Activated CD8-positive, alpha-beta memory T cell treated with anti-CD3 and anti-CD28 coated beads for 1 hour (primary cell): ENCODE measurements at regions not wholly inside any gene's neighbourhood (a gene's known extent, or its start where the extent isn't known, plus 50 kb on each side); places are given as distances from the start of the nearest gene placed in this dataset.
"Not testable (repeated sequence)": the region's sequence is repeated elsewhere in the genome, so short reads cannot be mapped to it uniquely, and the experiment has no call there.

Experiments
- DNase-seq, 2 donors: peaks; one replicate each; pipeline ENCODE4 v3.0.0-alpha.2; 2020; ENCODE audit warnings: low read depth in 1 of 2; ENCODE audit errors: extremely low read depth in 1 of 2

DNA sequence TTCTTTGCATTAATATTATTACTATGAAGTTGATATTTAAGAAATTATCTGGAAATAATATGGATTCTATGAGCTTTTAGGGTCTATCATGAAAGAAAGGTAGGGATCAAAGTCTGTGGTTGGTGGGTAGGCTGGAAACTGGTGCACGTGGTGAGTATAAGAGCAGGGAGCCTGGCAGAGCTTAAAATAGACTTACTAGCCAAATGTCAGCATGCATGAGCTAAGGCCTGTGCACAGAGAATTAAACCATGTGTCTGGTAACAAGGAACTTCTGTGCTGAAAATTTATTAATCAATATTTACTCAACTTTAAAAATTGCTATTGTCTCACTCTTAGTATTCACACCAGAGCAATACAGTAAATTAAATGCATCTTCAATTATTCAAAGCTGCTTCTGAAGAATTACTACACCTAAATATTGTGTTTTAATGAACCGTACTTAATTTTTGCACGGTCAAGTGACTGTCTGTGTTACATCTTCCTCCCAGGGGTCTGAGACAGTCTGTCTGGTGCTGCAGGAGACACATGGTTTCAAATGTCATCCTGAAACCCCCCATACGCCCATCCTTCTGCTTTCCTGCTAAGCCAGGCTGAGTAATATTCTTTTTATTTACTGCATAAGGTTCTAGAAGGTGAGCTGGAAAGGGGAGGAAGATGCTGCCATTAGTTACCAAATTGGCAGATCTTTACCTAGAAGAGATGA, 161.0 kb upstream of the NLRP1 start:
- no peak for DNase-seq

DNA sequence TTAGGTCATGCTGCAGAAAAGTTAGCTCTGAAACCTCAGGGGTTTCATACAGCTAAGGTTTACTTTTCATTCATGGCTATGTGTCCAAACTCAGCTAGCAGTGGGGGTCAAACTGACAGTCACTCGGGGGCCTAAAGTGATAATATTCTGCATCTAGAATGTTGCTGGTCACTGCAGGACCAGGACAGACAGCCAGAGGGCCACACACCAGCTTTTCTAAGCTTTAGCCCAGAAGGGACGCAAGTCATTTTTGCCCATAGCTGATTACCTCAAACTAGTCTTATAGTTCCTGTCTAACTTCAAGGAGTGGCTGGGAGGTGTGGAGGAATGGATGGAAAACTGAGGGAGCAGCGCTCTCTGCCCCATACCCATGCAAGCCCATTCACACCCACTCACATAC, 163.0 kb upstream of the NLRP1 start:
- no peak for DNase-seq

DNA sequence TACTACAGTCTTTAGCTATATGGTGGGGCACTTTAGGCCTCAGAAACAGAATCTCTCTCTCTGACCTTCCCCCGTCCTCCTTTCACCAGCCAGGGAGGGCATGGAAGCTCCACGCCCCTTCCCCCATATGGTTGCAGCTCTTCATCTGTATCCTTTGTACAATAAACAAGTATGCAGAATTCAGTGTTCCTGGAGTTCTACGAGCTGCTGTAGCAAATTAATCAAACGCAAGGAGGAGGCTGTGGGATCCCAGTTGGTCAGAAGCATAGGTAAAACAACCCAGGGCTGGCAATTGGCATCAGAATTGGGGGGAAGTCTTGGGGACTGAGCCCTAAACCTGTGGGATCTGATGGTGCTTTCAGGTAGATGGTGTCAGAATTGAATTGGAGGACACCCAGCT, 163.7 kb upstream of the NLRP1 start:
- DNase-seq = no peak

GRCh38 chr17:5753421-5753820, 169.1 kb upstream of the NLRP1 start:
- no peak for DNase-seq

DNA sequence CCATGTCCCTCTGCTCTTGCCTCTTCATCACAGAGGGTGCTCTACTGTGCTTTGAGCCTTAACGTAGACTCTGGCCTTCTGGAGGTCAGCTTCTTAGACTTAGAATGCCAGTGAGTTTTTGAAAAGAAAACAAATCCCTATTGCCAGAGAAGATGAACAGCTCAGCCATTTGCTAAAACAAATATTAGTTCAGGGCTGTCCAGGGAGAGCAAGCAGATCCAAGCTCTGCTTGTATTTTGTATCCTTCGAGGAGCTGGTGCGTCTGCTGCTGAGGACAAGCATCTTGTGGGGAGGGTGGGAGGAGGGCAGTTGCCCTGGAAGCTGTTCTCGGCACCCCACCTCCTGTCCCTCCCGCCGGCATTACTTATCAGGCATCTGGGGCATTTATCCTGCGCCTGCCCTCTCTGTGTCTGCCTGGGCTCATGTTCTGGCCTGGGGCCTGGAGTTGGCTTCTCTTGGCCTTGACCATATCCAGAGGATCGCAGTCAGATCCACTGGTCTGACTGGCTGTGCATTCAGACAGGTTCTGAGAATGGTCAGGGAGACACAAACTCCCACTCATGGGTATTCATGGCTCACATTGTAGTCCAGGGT, 173.1 kb upstream of the NLRP1 start:
- no peak for DNase-seq

GRCh38 chr17:5758651-5759050, 174.3 kb upstream of the NLRP1 start:
- DNase-seq = no peak

- DNase-seq = no peak
Observed at GRCh38 chr17:5759501-5759925, 175.2 kb upstream of the NLRP1 start.

DNA sequence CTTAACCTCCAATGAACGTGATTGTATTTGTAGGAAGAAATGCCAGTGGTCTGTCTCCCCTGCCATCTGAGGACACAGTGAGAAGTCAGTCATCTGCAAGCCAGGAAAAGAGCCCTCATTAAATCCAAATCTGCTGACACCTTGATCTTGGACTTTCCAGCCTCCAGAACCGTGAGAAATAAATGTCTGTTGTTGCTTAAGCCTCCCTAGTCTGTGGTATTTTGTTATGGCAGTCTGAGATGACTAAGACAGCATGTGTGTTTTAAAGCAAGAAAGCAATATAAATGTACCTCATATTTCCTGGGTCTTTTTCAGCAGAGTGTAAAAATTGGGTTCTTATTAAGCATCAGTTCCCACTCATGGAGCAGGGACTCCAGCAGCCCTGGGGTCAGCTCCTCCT, 177.9 kb upstream of the NLRP1 start:
- DNase-seq = no peak

DNA sequence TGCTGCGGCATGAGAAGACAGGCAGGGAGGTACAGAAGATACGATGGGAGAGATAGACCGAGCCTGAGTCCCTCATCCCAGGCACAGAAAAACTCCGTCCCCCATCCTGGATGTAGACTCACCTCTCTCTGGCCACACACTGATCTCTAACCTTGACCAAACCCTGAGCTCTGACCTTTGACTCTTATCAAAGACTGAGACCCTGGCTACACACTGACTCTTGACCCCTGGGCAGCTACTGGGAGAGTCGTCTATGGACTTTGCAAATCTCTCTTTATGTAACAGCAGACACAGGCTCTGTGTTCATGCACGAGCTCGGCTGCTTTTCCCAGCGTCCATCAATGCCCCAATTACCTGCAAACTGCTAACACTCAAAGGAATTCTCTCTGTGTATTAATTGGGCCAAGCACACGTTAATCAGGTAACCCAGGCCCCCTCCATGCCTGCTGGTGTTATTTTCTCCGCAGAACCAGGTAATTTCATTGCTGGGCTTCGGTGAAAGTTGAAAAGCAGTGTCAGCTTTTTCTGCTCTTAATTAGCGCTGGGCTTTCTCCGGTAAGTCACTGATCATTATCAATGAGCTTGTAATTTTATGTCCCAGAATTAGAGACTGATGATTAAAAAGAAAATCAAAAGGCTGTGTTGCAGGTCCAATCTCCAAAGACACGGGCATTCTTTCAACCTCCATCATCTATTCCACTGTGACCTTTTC, 179.4 kb upstream of the NLRP1 start:
- DNase-seq = no peak

GRCh38 chr17:5769593-5770354, 185.5 kb upstream of the NLRP1 start:
- DNase-seq = no peak

DNA sequence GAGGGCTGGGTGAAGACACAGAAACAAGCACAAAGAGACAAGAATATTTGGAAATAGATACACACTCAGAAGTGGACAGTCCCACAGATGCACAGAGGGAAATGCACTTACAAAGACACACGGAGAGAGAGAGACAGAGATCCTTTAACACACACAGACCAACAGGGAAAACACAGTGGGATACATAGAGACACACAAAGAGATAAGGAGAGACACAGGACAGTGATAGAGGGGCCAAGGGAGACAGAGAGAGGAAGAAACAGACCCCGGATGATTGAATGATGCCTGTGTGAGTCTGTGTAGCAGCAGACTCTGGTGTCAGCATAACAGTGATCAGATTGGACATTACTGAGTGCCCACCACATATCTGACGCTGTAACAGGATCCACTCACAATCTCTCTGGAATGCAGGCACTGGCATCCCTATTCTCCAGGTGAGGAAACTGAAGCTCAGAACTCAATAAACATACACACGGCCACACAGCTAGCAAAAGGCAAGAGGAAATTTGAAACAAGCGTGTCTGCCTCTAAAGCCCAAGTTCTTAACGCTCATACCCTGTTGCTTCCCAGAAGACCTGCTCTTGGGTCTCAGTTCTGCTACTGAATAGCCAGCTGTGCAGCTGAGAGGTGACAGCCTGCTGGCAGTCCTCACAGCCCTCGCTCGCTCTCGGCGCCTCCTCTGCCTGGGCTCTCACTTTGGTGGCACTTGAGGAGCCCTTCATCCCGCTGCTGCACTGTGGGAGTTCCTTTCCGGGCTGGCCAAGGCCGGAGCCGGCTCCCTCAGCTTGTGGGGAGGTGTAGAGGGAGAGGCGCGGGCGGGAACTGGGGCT, 186.3 kb upstream of the NLRP1 start:
- DNase-seq = no peak

DNA sequence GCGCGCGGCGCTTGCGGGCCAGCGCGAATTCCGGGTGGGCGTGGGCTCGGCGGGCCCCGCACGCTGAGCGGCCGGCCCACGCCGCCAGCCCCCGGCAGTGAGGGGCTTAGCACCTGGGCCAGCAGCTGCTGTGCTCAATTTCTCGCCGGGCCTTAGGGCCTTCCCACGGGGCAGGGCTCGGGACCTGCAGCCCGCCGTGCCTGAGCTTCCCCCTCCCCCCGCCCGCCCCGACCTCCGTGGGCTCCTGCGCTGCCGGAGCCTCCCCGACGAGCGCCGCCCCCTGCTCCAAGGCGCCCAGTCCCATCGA, 186.9 kb upstream of the NLRP1 start:
- DNase-seq = not testable (repeated sequence)

GRCh38 chr17:5772017-5772416, 187.7 kb upstream of the NLRP1 start:
- not testable (repeated sequence) for DNase-seq

- DNase-seq = no peak
Observed at GRCh38 chr17:5772720-5773119, 188.4 kb upstream of the NLRP1 start.

GRCh38 chr17:5773816-5774360, 189.6 kb upstream of the NLRP1 start:
- DNase-seq = no peak

DNA sequence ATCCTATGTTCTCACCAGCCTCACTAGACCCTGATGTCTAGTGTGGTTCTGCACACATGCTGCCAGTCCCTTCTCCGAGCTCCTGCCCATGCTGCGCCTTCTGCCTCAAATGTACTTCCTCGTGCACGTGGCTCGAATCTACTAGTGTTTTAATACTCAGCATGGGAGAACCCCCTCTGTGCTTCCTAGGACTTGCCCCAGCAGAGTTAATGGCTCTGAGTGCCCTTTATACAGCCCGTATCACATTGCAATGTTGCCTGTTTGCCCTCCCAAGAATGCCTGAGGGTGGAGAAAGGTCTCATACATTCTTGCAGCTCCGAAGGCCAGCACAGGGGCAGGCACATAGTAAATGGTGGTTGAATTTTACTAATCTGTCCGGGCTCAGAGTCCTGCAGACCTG, 190.8 kb upstream of the NLRP1 start:
- DNase-seq = no peak

DNA sequence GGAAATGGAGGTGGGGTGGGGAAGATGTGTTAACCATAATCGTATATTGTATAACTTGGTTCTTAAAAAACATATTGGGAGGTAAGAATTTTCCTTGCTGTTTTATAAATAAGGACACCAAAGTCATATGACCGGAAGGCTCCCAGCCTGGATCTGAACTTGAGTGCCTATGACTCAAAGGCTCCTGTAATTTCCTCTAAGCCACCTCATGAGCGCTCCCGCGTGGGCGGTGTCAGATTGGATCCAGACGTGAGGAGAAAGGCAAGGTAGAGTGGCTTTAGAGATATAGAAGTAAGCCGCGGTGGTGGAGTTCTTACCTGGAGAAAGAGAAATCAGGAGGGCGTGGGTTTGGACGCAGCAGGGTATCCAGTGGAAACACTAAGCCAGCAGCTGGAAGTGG, 196.2 kb upstream of the NLRP1 start:
- no peak for DNase-seq

DNA sequence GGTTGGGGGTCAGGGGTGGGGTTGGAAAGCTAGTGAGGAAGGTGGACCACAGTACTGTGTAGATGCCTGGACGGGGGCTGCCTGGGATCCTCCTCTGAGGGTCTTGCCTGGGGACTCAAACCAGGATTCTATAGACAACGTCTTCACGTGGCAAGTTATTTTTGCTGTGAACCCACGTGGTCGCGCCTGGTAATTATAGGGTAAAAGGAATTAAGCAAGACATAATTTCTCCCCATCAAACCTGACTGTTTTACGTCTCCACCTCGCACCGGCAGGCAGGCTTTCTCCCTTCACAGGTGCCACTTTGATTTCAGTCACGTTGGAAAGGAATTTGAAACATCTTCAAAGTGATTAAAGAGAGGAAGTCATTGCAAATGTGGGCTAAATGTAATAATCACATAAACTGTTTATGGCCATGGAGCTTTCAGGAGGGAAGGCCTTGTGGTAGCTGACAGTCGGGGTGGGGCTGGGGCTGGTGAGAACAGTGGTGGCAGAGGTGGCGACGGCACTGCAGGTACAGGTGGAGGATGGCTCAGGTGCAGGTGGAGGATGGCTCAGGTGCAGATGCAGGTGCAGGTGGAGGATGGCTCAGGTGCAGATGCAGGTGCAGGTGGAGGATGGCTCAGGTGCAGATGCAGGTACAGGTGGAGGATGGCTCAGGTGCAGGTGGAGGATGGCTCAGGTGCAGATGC, 197.1 kb upstream of the NLRP1 start:
- DNase-seq = no peak

GRCh38 chr17:5783269-5783668, 199.0 kb upstream of the NLRP1 start:
- DNase-seq = no peak

GRCh38 chr17:5783851-5784250, 199.5 kb upstream of the NLRP1 start:
- no peak for DNase-seq
